CD4-positive, alpha-beta T cell (primary cell): ENCODE measurements at regions not wholly inside any gene's neighbourhood (a gene's known extent, or its start where the extent isn't known, plus 50 kb on each side); places are given as distances from the start of the nearest gene placed in this dataset.
"Not testable (repeated sequence)": the region's sequence is repeated elsewhere in the genome, so short reads cannot be mapped to it uniquely, and the experiment has no call there.

ENCODE experiments used
- ATAC-seq: fragments of 200-7000 bp; cut with Tn5 transposase; one replicate; pipeline ENCODE4 v1.10.0; 2022; ENCODE audit warnings: mild to moderate bottlenecking; ENCODE audit not compliant: poor library complexity
- CTCF ChIA-PET: fragments of 350-600 bp; sonication (Branson Sonifier 250); formaldehyde crosslinking; loops from one replicate; lab custom pipeline; 2021; ENCODE audit warnings: antibody characterized with exemption, inconsistent platforms; lab: Charles Lee
- POLR2A ChIA-PET: fragments of 350-600 bp; sonication (Branson Sonifier 250); formaldehyde crosslinking; loops from one replicate; lab custom pipeline; 2021; ENCODE audit warnings: antibody characterized with exemption, inconsistent platforms; lab: Charles Lee
- DNase-seq, 14 experiments: peaks; one replicate each; pipeline ENCODE4 v3.0.0-alpha.2; 2013 to 2020; ENCODE audit warnings: mixed read lengths in 2 of 14
- H3K27ac ChIP-seq, 2 donors: one replicate each; pipeline versions ENCODE4 v1.5.1 to v1.7.0; 2013; ENCODE audit warnings: low read length in 2 of 2, low read depth in 1 of 2, mild to moderate bottlenecking in 1 of 2
- H3K27me3 ChIP-seq, 2 experiments: 1 replicate in 1 of 2; 2 replicates in 1 of 2; pipeline versions ENCODE4 v1.6.1 to v1.7.0; 2013; ENCODE audit warnings: low read length in 2 of 2, control low read depth in 1 of 2, mild to moderate bottlenecking in 1 of 2, moderate library complexity in 1 of 2; ENCODE audit not compliant: insufficient read depth in 2 of 2, control insufficient read depth in 1 of 2
- H3K36me3 ChIP-seq: one replicate; pipeline ENCODE4 v1.6.1; 2013; ENCODE audit warnings: low read length, control low read depth; ENCODE audit not compliant: insufficient read depth
- H3K4me1 ChIP-seq: one replicate; pipeline ENCODE4 v1.6.1; 2013; ENCODE audit warnings: low read length, control low read depth; ENCODE audit not compliant: insufficient read depth
- H3K4me3 ChIP-seq: one replicate; pipeline ENCODE4 v1.5.1; 2013; ENCODE audit warnings: mild to moderate bottlenecking, low read length, moderate library complexity
- H3K9me3 ChIP-seq, 2 experiments: 1 replicate in 1 of 2; 2 replicates in 1 of 2; pipeline versions ENCODE4 v1.6.1 to v1.7.0; 2013; ENCODE audit warnings: low read length in 2 of 2, mild to moderate bottlenecking in 2 of 2, control low read depth in 1 of 2, moderate library complexity in 1 of 2; ENCODE audit not compliant: control insufficient read depth in 1 of 2, insufficient read depth in 1 of 2
- H3K27ac Mint-ChIP-seq: one replicate; pipeline ENCODE4 v1.8.0; 2020; ENCODE audit warnings: mixed read lengths
- H3K27me3 Mint-ChIP-seq: one replicate; pipeline ENCODE4 v1.8.0; 2021; ENCODE audit warnings: mixed read lengths
- H3K36me3 Mint-ChIP-seq: one replicate; pipeline ENCODE4 v1.8.0; 2021; ENCODE audit warnings: low read depth, mixed read lengths
- H3K4me1 Mint-ChIP-seq: one replicate; pipeline ENCODE4 v1.8.0; 2021; ENCODE audit warnings: low read depth, mixed read lengths
- H3K4me3 Mint-ChIP-seq: one replicate; pipeline ENCODE4 v1.8.0; 2020; ENCODE audit warnings: mild to moderate bottlenecking, mixed read lengths
- H3K9me3 Mint-ChIP-seq: one replicate; pipeline ENCODE4 v1.8.0; 2020; ENCODE audit warnings: mixed read lengths
- intact Hi-C, 2 experiments: fragments of 100-400 bp; cut with DNase I in 1 of 2; cut with micrococcal nuclease in 1 of 2; formaldehyde crosslinking; loops; one replicate each; pipeline versions ENCODE4 v1.15.1 to v1.9.0; 2023 to 2025; cut with DNase I, micrococcal nuclease

DNA sequence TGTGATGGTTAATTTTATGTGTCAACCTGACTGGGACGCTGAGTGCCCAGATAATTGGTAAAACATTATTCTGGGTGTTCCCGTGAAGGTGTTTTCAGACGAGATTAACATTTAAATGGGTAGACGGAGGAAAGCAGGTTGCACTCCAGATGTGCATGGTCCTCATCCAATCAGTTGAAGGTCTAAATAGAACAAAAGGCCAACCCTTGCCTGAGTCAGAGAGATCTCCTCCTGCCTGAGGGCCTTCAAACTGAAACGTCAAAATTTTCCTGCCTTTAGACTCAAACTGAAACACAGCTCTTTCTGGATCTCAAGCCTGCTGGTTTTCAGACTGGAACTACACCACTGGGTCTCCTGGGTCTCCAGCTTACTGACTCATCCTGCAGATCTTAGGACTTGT lies 73.5 kb downstream of the NPIPA8 start:
- H3K27me3 Mint-ChIP-seq, CTCF ChIA-PET, intact Hi-C loops, H3K27me3 ChIP-seq, ATAC-seq, H3K9me3 Mint-ChIP-seq, DNase-seq, H3K27ac Mint-ChIP-seq, H3K27ac ChIP-seq, H3K9me3 ChIP-seq, H3K4me1 Mint-ChIP-seq, H3K36me3 ChIP-seq, H3K4me3 ChIP-seq, H3K36me3 Mint-ChIP-seq, H3K4me3 Mint-ChIP-seq, H3K4me1 ChIP-seq, POLR2A ChIA-PET: not testable (repeated sequence)

DNA sequence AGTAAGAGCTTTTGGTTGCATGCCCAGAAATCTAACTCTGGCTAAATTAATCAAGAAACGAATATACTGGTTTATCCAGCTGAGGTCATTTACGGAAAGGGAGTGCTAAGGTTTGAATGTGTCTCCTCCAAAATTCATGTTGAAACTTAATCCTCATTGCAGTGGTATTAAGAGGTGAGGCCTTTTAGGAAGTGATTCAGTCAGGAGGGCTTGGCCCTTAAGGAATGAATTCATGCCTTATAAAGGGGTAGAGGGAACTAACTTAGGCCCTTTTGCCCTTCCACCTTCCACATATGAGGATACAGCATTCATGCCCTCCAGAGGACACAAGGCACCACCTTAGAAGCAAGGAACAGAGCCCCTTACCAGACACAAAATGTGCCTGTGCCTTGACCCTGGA lies 74.7 kb downstream of the NPIPA8 start:
- H3K9me3 ChIP-seq, H3K4me3 ChIP-seq, POLR2A ChIA-PET, CTCF ChIA-PET, H3K36me3 ChIP-seq, intact Hi-C loops, H3K27ac ChIP-seq, H3K27me3 ChIP-seq, H3K27me3 Mint-ChIP-seq, H3K36me3 Mint-ChIP-seq, H3K4me1 Mint-ChIP-seq, H3K4me1 ChIP-seq, H3K9me3 Mint-ChIP-seq, H3K27ac Mint-ChIP-seq, H3K4me3 Mint-ChIP-seq, DNase-seq, ATAC-seq: not testable (repeated sequence)

GRCh38 chr16:18259496-18260176 lies 76.9 kb downstream of the NPIPA8 start:
- H3K9me3 ChIP-seq, H3K27ac ChIP-seq, H3K36me3 ChIP-seq, H3K27me3 Mint-ChIP-seq, ATAC-seq, H3K4me1 ChIP-seq, H3K4me3 Mint-ChIP-seq, POLR2A ChIA-PET, H3K4me1 Mint-ChIP-seq, CTCF ChIA-PET, H3K27ac Mint-ChIP-seq, H3K9me3 Mint-ChIP-seq, H3K4me3 ChIP-seq, DNase-seq, H3K36me3 Mint-ChIP-seq, H3K27me3 ChIP-seq, intact Hi-C loops: not testable (repeated sequence)

- H3K27ac ChIP-seq, H3K27me3 Mint-ChIP-seq, H3K27me3 ChIP-seq, H3K9me3 Mint-ChIP-seq, ATAC-seq, H3K27ac Mint-ChIP-seq, DNase-seq, H3K36me3 ChIP-seq, H3K4me1 Mint-ChIP-seq, H3K4me3 Mint-ChIP-seq, H3K4me1 ChIP-seq, H3K4me3 ChIP-seq, POLR2A ChIA-PET, H3K9me3 ChIP-seq, CTCF ChIA-PET, H3K36me3 Mint-ChIP-seq, intact Hi-C loops: not testable (repeated sequence)
Measured at GRCh38 chr16:18252943-18253342, 83.6 kb downstream of the NPIPA8 start.

GRCh38 chr16:18230505-18230904 lies 106.0 kb downstream of the NPIPA8 start:
- H3K27ac Mint-ChIP-seq, H3K36me3 Mint-ChIP-seq, H3K4me3 Mint-ChIP-seq, DNase-seq, H3K27ac ChIP-seq, intact Hi-C loops, ATAC-seq, H3K9me3 Mint-ChIP-seq, H3K36me3 ChIP-seq, H3K27me3 Mint-ChIP-seq, POLR2A ChIA-PET, H3K27me3 ChIP-seq, H3K9me3 ChIP-seq, CTCF ChIA-PET, H3K4me1 ChIP-seq, H3K4me3 ChIP-seq, H3K4me1 Mint-ChIP-seq: not testable (repeated sequence)

DNA sequence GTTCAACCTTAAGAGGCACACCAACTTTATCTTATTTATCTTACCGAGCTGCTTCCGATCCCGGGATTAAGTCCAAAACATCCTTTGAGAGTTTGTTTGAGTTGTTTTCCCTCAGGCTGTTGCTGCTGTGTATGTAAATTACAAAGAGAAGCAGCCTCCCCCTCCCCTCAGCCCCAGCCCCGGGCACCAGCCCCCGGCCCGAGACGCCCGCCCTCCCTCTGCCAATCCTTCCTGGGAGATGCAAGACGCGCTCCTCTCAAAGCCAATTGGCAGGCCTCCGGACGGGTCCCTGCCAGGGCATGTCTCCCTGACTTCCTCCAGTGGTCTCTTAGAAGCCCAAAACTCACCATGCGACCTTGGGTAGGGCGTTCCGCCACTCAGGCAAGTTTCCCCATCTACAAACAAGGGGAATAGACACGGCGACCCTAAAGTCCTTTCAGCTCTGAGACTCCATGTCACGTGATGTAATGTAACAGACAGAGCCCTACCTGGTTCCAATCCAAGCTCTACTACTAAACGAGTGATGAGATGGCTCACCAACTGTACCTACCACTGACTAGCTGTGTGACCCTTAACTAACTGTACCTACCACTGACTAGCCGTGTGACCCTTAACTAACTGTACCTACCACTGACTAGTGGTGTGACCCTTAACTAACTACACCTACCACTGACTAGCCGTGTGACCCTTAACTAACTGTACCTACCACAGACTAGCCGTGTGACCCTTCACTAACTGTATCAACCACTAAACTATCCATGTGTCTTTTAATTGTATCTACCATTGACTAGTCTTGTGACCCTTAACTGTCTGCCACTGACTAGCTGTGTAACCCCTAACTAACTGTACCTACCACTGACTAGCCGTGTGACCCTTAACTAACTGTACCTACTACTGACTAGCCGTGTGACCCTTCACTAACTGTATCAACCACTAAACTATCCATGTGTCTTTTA lies 114.2 kb downstream of the NPIPA8 start:
- POLR2A ChIA-PET, H3K9me3 Mint-ChIP-seq: not testable (repeated sequence)

GRCh38 chr16:18217741-18218140 lies 118.8 kb downstream of the NPIPA8 start:
- CTCF ChIA-PET, POLR2A ChIA-PET, ATAC-seq, H3K9me3 Mint-ChIP-seq, H3K27me3 Mint-ChIP-seq, H3K4me1 Mint-ChIP-seq, H3K36me3 ChIP-seq, H3K27ac Mint-ChIP-seq, H3K36me3 Mint-ChIP-seq, H3K4me1 ChIP-seq, intact Hi-C loops, DNase-seq, H3K27ac ChIP-seq, H3K4me3 ChIP-seq, H3K9me3 ChIP-seq, H3K4me3 Mint-ChIP-seq, H3K27me3 ChIP-seq: not testable (repeated sequence)

More for the DNA sequence above, 114.2 kb downstream of the NPIPA8 start:
- H3K36me3 ChIP-seq, H3K36me3 Mint-ChIP-seq, intact Hi-C loops, H3K4me3 Mint-ChIP-seq, H3K27me3 Mint-ChIP-seq, H3K27ac Mint-ChIP-seq, H3K4me3 ChIP-seq, H3K9me3 ChIP-seq, DNase-seq, ATAC-seq, CTCF ChIA-PET, H3K4me1 Mint-ChIP-seq, H3K27ac ChIP-seq, H3K27me3 ChIP-seq, H3K4me1 ChIP-seq: not testable (repeated sequence)
